Stimulated activated effector memory CD8-positive, alpha-beta T cell treated with anti-CD3 and anti-CD28 coated beads, Interleukin-12 subunit alpha, Interleukin-12 subunit beta, amount 100 ng/mL, for 72 hours (primary cell): ENCODE measurements at regions not wholly inside any gene's neighbourhood (a gene's known extent, or its start where the extent isn't known, plus 50 kb on each side); places are given as distances from the start of the nearest gene placed in this dataset.
"Not testable (repeated sequence)": the region's sequence is repeated elsewhere in the genome, so short reads cannot be mapped to it uniquely, and the experiment has no call there.

ENCODE experiments used
- ATAC-seq: fragments of 150-1000 bp; cut with Tn5 transposase; 2 replicates; pipeline ENCODE4 v1.10.0; 2021
- DNase-seq, 2 donors: peaks; one replicate each; pipeline ENCODE4 v3.0.0; 2021 to 2022; ENCODE audit warnings: low spot score in 2 of 2
- H3K27ac Mint-ChIP-seq: one replicate; pipeline ENCODE4 v1.8.0; 2022; ENCODE audit warnings: mild to moderate bottlenecking, mixed read lengths
- H3K36me3 Mint-ChIP-seq: one replicate; pipeline ENCODE4 v1.8.0; 2022; ENCODE audit warnings: mild to moderate bottlenecking, mixed read lengths
- H3K4me1 Mint-ChIP-seq: one replicate; pipeline ENCODE4 v1.8.0; 2022; ENCODE audit warnings: mixed read lengths
- H3K4me3 Mint-ChIP-seq: one replicate; pipeline ENCODE4 v1.8.0; 2022; ENCODE audit warnings: mild to moderate bottlenecking, mixed read lengths
- H3K9me3 Mint-ChIP-seq: one replicate; pipeline ENCODE4 v1.8.0; 2022; ENCODE audit warnings: mixed read lengths

DNA sequence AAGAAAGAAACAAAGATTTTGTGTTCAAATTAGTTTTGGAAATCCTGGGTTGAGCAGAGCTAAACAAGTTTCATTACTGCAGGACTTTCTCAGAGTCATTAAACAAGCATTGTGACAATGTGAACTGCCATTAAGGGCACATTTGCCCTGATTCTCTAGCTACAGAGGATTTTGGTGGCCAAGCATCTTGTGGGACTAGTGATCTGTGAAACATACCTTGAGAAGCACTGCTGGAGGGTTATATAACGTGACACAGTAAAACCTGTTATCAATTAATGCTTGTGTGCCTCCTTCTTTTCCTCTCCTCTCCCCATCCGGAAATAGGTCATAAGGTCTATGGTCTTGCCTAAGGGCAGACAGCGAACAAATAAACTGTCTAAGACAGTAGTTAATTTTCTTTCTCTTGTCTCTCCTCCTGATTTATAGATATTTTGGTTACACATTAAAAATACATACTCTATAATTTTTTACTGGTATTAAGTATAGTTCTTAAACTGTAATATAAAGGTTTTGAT is 167.3 kb upstream of the NANOGP8 start:
- H3K36me3 Mint-ChIP-seq = no peaks in the 10 kb centered on the region
- ATAC-seq = no peak
- no peak overlapping the region for H3K4me3 Mint-ChIP-seq
- H3K4me1 Mint-ChIP-seq = no peaks in the 10 kb centered on the region
- H3K27ac Mint-ChIP-seq = no peak overlapping the region
- no peaks in the 10 kb centered on the region for H3K9me3 Mint-ChIP-seq
- no peak for DNase-seq

DNA sequence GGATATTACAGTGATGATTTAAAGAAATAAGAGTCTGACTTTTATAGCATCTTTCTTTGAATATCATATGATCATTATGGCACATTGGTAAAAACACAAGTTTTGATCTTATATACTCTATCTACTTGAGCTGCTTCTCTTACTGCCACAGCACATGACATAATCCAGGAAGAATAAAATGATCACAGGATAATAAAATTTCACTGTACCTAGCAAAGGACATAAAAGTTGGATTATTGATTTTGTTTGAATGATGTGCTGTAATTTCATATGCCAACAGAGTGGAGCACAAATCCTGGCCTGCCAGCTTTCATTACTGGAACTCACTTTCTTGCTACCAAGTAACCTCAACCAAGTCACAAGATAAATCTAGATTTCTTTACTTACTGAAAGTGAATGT is 162.1 kb upstream of the NANOGP8 start:
- ATAC-seq = no peak

GRCh38 chr15:35246451-35246850 is 161.4 kb upstream of the NANOGP8 start:
- Mint-ChIP-seq H3K27ac (no peak overlapping the region), H3K4me3 (no peak overlapping the region), H3K4me1 (no peaks in the 10 kb centered on the region), H3K36me3 (no peaks in the 10 kb centered on the region), H3K9me3 (peaks cover 3% of the 10 kb centered on the region)
- ATAC-seq = no peak
- DNase-seq = no peak

More for the DNA sequence above, 162.1 kb upstream of the NANOGP8 start:
- no peaks in the 10 kb centered on the region for H3K4me1 Mint-ChIP-seq
- no peaks in the 10 kb centered on the region for H3K9me3 Mint-ChIP-seq
- no peak overlapping the region for H3K4me3 Mint-ChIP-seq
- no peak for DNase-seq
- H3K27ac Mint-ChIP-seq = no peak overlapping the region
- no peaks in the 10 kb centered on the region for H3K36me3 Mint-ChIP-seq

GRCh38 chr15:35245681-35246080 is 160.6 kb upstream of the NANOGP8 start:
- not testable (repeated sequence) for H3K9me3 Mint-ChIP-seq, H3K36me3 Mint-ChIP-seq, DNase-seq, H3K4me3 Mint-ChIP-seq, ATAC-seq, H3K27ac Mint-ChIP-seq, H3K4me1 Mint-ChIP-seq

GRCh38 chr15:35244227-35244626 is 159.1 kb upstream of the NANOGP8 start:
- peaks cover 12% of the 10 kb centered on the region for H3K9me3 Mint-ChIP-seq
- no peak for DNase-seq
- no peak for ATAC-seq
- H3K4me1 Mint-ChIP-seq = no peaks in the 10 kb centered on the region
- H3K36me3 Mint-ChIP-seq = no peaks in the 10 kb centered on the region
- H3K4me3 Mint-ChIP-seq = no peak overlapping the region
- H3K27ac Mint-ChIP-seq = no peak overlapping the region

DNA sequence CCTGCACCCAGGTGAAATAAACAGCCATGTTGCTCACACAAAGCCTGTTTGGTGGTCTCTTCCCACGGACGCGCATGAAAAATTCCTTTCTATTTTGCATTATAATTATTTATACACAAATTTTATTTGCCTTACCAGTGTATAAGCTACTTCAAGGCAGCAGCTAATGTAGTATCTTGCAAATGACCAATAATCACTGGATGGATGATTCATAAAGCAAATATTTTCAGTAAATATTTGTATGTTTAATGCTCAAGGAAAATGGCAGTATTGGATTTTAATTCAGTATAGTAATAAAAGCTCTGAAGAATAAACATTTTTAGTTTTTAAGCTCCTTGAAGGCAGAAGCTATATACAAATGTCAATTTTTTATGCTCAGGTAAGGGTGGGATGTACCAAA is 158.7 kb upstream of the NANOGP8 start:
- H3K27ac Mint-ChIP-seq = no peak overlapping the region
- H3K4me1 Mint-ChIP-seq = no peaks in the 10 kb centered on the region
- no peak overlapping the region for H3K4me3 Mint-ChIP-seq
- H3K36me3 Mint-ChIP-seq = no peaks in the 10 kb centered on the region
- ATAC-seq (no peak), DNase-seq (no peak)
- H3K9me3 Mint-ChIP-seq = peaks cover 14% of the 10 kb centered on the region

DNA sequence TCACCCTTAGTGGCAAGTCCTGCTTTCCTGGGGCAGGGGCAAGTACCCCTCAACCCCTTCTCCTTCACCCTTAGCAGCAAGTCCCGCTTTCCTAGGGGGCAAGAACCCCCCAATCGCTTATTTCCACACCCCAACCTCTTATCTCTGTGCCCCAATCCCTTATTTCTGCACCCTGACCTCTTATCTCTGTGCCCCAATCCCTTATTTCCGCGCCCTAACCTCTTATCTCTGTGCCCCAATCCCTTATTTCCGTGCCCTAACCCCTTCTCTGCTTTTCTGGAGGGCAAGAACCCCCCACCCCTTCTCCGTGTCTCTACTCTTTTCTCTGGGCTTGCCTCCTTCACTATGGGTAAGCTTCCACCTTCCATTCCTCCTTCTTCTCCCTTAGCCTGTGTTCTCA is 154.6 kb upstream of the NANOGP8 start:
- not testable (repeated sequence) for DNase-seq, H3K36me3 Mint-ChIP-seq, H3K4me1 Mint-ChIP-seq, H3K27ac Mint-ChIP-seq, H3K4me3 Mint-ChIP-seq, ATAC-seq
- peaks cover 22% of the 10 kb centered on the region for H3K9me3 Mint-ChIP-seq

DNA sequence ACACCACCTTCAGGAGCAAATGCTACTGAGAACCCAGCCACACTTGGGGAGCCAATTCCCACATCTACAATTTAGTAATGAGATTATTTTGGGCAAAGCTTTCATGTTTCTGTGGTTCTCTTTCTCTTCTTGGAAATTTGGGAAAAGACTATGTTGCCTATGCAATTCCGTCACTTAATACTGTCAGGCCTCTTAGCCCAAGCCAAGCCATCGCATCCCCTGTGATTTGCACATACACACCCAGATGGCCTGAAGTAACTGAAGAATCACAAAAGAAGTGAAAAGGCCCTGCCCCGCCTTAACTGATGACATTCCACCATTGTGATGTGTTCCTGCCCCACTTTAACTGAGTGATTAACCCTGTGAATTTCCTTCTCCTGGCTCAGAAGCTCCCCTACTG is 153.4 kb upstream of the NANOGP8 start:
- ATAC-seq, H3K4me1 Mint-ChIP-seq, H3K36me3 Mint-ChIP-seq, H3K4me3 Mint-ChIP-seq, H3K27ac Mint-ChIP-seq, DNase-seq: not testable (repeated sequence)
- peaks cover 22% of the 10 kb centered on the region for H3K9me3 Mint-ChIP-seq

- peaks cover 23% of the 10 kb centered on the region for H3K9me3 Mint-ChIP-seq
- DNase-seq (no peak), ATAC-seq (no peak)
- H3K4me1 Mint-ChIP-seq = no peaks in the 10 kb centered on the region
- H3K4me3 Mint-ChIP-seq = no peak overlapping the region
- H3K27ac Mint-ChIP-seq = no peak overlapping the region
- H3K36me3 Mint-ChIP-seq = no peaks in the 10 kb centered on the region
Measured at GRCh38 chr15:35229085-35229484, 144.0 kb upstream of the NANOGP8 start.

DNA sequence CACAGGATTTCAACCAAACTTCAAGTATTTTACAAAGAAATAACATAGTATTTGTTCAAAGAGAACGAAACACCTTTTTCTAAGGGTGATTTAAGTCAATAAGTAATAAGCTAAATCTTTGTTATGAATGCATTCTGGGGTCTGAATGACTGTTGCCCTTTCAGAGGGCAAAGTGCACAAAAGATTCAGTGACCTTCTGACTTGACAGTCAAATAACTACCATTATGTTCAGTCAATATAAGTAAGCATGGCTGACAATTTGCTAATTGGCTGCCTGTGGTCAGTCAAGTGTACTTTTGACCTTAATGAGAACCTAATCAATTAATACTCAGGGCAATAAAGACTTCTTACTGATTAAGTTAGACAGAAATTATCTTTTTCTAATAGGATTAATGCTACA is 133.1 kb upstream of the NANOGP8 start:
- no peak for ATAC-seq
- H3K4me1 Mint-ChIP-seq = no peaks in the 10 kb centered on the region
- no peak overlapping the region for H3K4me3 Mint-ChIP-seq
- no peaks in the 10 kb centered on the region for H3K36me3 Mint-ChIP-seq
- no peak for DNase-seq
- no peaks in the 10 kb centered on the region for H3K9me3 Mint-ChIP-seq
- H3K27ac Mint-ChIP-seq = no peak overlapping the region

GRCh38 chr15:35215093-35215492 is 130.0 kb upstream of the NANOGP8 start:
- Mint-ChIP-seq H3K36me3 (no peaks in the 10 kb centered on the region), H3K9me3 (no peaks in the 10 kb centered on the region), H3K4me1 (no peaks in the 10 kb centered on the region), H3K27ac (no peak overlapping the region), H3K4me3 (no peak overlapping the region)
- DNase-seq (no peak), ATAC-seq (no peak)

DNA sequence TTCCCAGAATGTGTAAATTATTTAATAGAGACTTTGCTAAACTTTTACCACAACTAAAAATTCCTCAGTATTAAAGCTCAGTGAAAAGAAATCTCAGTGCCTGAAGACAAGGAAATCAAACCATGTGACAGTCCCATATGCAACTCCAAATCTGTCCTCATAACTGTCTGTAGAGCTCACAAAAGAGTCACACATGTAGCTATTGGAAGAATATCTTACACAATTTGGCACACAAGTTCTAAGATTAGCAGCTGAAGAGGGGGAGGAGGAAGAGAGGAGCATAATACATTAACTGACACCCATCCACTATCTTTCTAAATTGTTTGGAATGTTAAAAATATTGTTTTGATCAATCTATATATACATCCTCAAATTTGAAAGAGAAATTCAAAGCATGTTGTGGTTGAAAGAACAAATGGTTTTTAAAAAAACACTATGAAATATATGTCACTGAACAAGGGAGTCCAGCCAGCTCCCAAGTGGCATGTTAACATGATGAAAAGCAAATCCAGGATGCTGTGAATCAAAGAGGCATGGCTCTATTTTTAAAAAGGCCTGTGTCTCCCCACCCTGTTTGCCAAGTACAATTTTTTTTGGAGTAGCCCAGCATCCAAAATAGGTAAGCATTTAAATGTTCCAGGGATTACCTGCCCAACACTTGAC is 126.3 kb upstream of the NANOGP8 start:
- no peaks in the 10 kb centered on the region for H3K36me3 Mint-ChIP-seq
- H3K27ac Mint-ChIP-seq = no peak overlapping the region
- no peak for DNase-seq
- no peak for ATAC-seq
- H3K9me3 Mint-ChIP-seq = no peaks in the 10 kb centered on the region
- H3K4me1 Mint-ChIP-seq = no peaks in the 10 kb centered on the region
- H3K4me3 Mint-ChIP-seq = no peak overlapping the region

GRCh38 chr15:35210370-35210769 is 125.3 kb upstream of the NANOGP8 start:
- Mint-ChIP-seq H3K27ac (no peak overlapping the region), H3K4me3 (no peak overlapping the region), H3K9me3 (no peaks in the 10 kb centered on the region), H3K4me1 (no peaks in the 10 kb centered on the region), H3K36me3 (no peaks in the 10 kb centered on the region)
- ATAC-seq (no peak), DNase-seq (no peak)

GRCh38 chr15:35209838-35210237 is 124.7 kb upstream of the NANOGP8 start:
- no peak overlapping the region for H3K4me3 Mint-ChIP-seq
- H3K9me3 Mint-ChIP-seq = no peaks in the 10 kb centered on the region
- no peak overlapping the region for H3K27ac Mint-ChIP-seq
- ATAC-seq = no peak
- H3K36me3 Mint-ChIP-seq = no peaks in the 10 kb centered on the region
- DNase-seq = no peak
- no peaks in the 10 kb centered on the region for H3K4me1 Mint-ChIP-seq

DNA sequence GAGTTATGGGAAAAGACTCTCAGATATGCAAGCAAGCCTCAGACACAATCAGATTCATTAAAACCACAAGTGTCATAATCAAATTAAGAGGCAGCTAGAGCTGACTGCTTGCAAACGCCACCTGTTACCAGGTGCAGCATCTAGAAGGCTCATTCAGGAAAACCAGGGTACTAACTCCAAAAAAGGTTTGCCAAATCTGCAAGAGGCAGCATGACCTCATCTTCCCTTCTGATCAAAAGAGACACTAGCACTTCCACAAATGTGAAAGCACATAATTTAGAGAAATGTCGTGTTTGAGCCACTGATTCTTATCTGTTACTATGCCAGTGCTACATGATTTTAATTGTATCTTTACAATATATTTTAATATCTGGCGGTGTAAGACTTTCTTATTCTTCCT is 123.3 kb upstream of the NANOGP8 start:
- H3K36me3 Mint-ChIP-seq = no peaks in the 10 kb centered on the region
- H3K4me3 Mint-ChIP-seq = no peak overlapping the region
- H3K4me1 Mint-ChIP-seq = no peaks in the 10 kb centered on the region
- no peak for DNase-seq
- H3K9me3 Mint-ChIP-seq = no peaks in the 10 kb centered on the region
- H3K27ac Mint-ChIP-seq = no peak overlapping the region
- no peak for ATAC-seq

DNA sequence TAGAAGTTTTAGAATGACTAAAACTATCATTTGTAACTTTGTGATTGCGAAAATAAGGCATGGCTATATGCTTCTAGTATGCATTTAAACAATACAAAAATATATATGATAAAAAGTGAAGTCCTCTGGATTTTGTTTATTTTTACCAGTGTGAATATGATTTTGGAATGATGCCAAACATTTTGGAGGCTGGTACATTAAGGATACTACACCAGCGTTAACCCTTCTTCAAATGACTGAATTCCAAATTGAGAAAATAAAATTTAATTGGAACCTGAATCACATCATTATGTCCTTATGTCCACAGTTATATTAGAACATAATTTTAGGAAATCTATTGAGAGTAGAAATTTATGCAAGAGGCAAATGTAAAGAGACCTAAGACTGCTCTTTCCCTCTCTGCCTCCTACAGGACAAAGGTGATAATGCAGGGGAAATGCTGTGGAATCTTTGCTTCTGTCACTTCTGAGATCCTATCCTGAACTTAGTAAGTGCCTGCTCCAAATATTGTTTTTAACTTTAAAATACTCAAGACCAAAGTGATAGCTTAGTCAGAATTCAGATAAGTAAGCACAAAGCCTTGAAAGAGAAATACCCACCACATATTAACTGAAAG is 121.1 kb upstream of the NANOGP8 start:
- ATAC-seq = no peak
- DNase-seq = no peak
- no peaks in the 10 kb centered on the region for H3K4me1 Mint-ChIP-seq
- H3K27ac Mint-ChIP-seq = no peak overlapping the region
- no peaks in the 10 kb centered on the region for H3K36me3 Mint-ChIP-seq
- no peaks in the 10 kb centered on the region for H3K9me3 Mint-ChIP-seq
- no peak overlapping the region for H3K4me3 Mint-ChIP-seq
